ENCODE measurements at regions not wholly inside any gene's neighbourhood (a gene's known extent, or its start where the extent isn't known, plus 50 kb on each side); places are given as distances from the start of the nearest gene placed in this dataset.

GRCh38 chr9:93390953-93391515, 60.5 kb upstream of the FAM120A start:
- 61 to 62% methylated on average over 8 to 9 of the region's 9 CpGs for WGBS, 2 donors
- Histone ChIP-seq H3K4me3 (no peak overlapping the region), H3K27me3 (peaks cover 0 to 11% (median 0%) of the 10 kb centered on the region in 4 donors), H3K27ac (no peak overlapping the region), H3K36me3 (no peaks in the 10 kb centered on the region), H3K4me1 (peaks cover 0 to 7% (median 0%) of the 10 kb centered on the region in 3 donors), H3K9me3 (no peaks in the 10 kb centered on the region)
- intact Hi-C loops (cut with DNase I), result no loop called here
- TF ChIP-seq, protein P1, sequence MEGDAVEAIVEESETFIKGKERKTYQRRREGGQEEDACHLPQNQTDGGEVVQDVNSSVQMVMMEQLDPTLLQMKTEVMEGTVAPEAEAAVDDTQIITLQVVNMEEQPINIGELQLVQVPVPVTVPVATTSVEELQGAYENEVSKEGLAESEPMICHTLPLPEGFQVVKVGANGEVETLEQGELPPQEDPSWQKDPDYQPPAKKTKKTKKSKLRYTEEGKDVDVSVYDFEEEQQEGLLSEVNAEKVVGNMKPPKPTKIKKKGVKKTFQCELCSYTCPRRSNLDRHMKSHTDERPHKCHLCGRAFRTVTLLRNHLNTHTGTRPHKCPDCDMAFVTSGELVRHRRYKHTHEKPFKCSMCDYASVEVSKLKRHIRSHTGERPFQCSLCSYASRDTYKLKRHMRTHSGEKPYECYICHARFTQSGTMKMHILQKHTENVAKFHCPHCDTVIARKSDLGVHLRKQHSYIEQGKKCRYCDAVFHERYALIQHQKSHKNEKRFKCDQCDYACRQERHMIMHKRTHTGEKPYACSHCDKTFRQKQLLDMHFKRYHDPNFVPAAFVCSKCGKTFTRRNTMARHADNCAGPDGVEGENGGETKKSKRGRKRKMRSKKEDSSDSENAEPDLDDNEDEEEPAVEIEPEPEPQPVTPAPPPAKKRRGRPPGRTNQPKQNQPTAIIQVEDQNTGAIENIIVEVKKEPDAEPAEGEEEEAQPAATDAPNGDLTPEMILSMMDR (IDR thresholded peaks at IDR 0.05), result no peak
- no peak for TF ChIP-seq POLR2A (IDR thresholded peaks at IDR 0.05)
- DNase-seq, result no peak

DNA sequence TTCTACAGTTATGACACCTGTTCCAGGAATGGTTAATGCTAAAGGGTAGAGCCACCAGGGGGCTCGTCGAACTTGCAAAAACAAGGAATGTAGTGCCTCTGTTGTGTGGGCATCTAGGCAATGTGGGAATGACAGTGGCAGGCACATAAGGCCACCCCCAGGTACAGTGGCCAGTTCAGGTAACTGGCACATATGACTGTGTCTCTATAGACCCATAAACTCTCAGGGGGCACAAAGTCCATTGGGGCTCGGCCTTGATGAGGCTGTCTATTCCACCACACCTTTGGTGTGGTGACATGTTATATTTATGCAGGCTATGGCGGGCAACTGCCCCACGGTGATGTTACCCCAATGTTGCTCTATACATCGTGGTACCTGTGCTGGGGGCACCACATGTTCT, 59.6 kb upstream of the FAM120A start:
- no peak for TF ChIP-seq POLR2A (IDR thresholded peaks at IDR 0.05)
- TF ChIP-seq, protein P1 (IDR thresholded peaks at IDR 0.05), result no peak
- 73 to 86% methylated on average over 4 of the region's 6 CpGs for WGBS, 2 donors
- H3K27ac ChIP-seq, result no peak overlapping the region

DNA sequence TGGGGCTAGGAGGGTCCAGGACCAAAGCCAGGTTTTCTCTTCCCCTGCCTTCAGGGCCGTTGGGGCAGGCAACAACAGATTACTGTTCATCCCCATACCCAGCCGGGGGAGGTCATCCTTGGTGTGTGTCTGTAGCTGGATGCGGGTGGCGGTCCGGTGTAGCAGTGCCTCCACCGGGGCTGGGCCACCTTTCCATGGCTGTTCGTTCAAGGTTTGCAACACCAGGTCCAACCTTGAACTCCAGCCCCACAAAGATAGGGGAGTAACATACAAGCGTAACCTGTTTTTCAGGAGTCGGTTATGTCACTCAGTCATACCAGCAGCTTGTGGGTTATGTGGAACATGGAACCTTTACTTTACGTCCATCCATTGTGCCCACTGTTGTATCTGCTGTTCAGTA, 58.5 kb upstream of the FAM120A start:
- no peaks in the 10 kb centered on the region for H3K36me3 ChIP-seq

More for the DNA sequence above, 59.6 kb upstream of the FAM120A start:
- intact Hi-C loops (cut with DNase I), result no loop called here
- Histone ChIP-seq H3K9me3 (no peaks in the 10 kb centered on the region), H3K36me3 (no peaks in the 10 kb centered on the region), H3K27me3 (peaks cover 0 to 11% (median 0%) of the 10 kb centered on the region in 4 donors), H3K4me3 (no peak overlapping the region), H3K4me1 (peaks cover 0 to 7% (median 0%) of the 10 kb centered on the region in 3 donors)
- no peak for DNase-seq

More for the DNA sequence above, 58.5 kb upstream of the FAM120A start:
- no peak for DNase-seq
- no peak overlapping the region for H3K4me3 ChIP-seq
- H3K27ac ChIP-seq, result no peak overlapping the region
- 89 to 92% methylated on average over 4 to 5 of the region's 10 CpGs for WGBS, 2 donors
- intact Hi-C loops (cut with DNase I), result no loop called here
- H3K9me3 ChIP-seq, result no peaks in the 10 kb centered on the region
- peaks cover 0 to 11% (median 0%) of the 10 kb centered on the region in 4 donors for H3K27me3 ChIP-seq
- H3K4me1 ChIP-seq, result peaks cover 0 to 4% (median 0%) of the 10 kb centered on the region in 3 donors
- no peak for TF ChIP-seq POLR2A (IDR thresholded peaks at IDR 0.05)

Small RNAs in the stretch of these regions (small RNA-seq; reads per million reads assigned to genes)
- 0 reads per million in 4 donors for gene RNU6-829P
